Right lobe of liver (tissue), 4 donors: ENCODE measurements at regions not wholly inside any gene's neighbourhood (a gene's known extent, or its start where the extent isn't known, plus 50 kb on each side); places are given as distances from the start of the nearest gene placed in this dataset.
"Not testable (repeated sequence)": the region's sequence is repeated elsewhere in the genome, so short reads cannot be mapped to it uniquely, and the experiment has no call there.

Experiments
- CTCF ChIP-seq, 4 donors: fragments of 200-600 bp in 3 of 4; fragments of 450-650 bp in 1 of 4; IDR thresholded peaks; one replicate each; pipeline versions ENCODE4 v1.5.1 to v1.8.0; 2016 to 2022; ENCODE audit warnings: antibody characterized with exemption in 4 of 4, mild to moderate bottlenecking in 2 of 4
- POLR2A ChIP-seq: fragments of 450-650 bp; IDR thresholded peaks from one replicate; pipeline ENCODE4 v1.6.1; 2017; ENCODE audit warnings: antibody characterized with exemption, mild to moderate bottlenecking
- donor health status: DM: no; HTN: no; CAD: no.
- donor health status: DM: no; HTN: no; CAD: no.
- donor health status: DM: no; HTN: yes; CAD: no.

GRCh38 chr1:242992776-242993175 lies 262.3 kb downstream of the CEP170 start:
- not testable (repeated sequence) for TF ChIP-seq CTCF (IDR thresholded peaks at IDR 0.05); POLR2A
